H1 (cell line): ENCODE measurements at regions not wholly inside any gene's neighbourhood (a gene's known extent, or its start where the extent isn't known, plus 50 kb on each side); places are given as distances from the start of the nearest gene placed in this dataset.

Experiments
- CTCF ChIA-PET: fragments of 300-600 bp; sonication (Branson Sonifier 250); formaldehyde crosslinking; loops from one replicate; lab custom pipeline; 2021; ENCODE audit not compliant: partially characterized antibody; lab: Charles Lee
- POLR2A ChIA-PET: fragments of 300-600 bp; sonication (Branson Sonifier 250); formaldehyde crosslinking; loops from one replicate; lab custom pipeline; 2021; ENCODE audit warnings: inconsistent platforms; ENCODE audit not compliant: partially characterized antibody; lab: Charles Lee
- DNase-seq, 2 experiments: peaks; one replicate each; pipeline versions ENCODE4 v3.0.0 to v3.0.0-alpha.2; 2010 to 2022; ENCODE audit warnings: low spot score in 2 of 2, low read depth in 1 of 2, mixed read lengths in 1 of 2
- FAIRE-seq: peaks from 2 replicates; lab custom pipeline; 2011; peaks lifted over from hg19 to GRCh38; lab: Jason Lieb, UNC
- H2AFZ ChIP-seq: 2 replicates; pipeline ENCODE4 v1.8.1; 2012; ENCODE audit warnings: low read length, inconsistent platforms
- H2AK5ac ChIP-seq: 2 replicates; pipeline ENCODE4 v1.6.1; 2013; ENCODE audit warnings: low read depth, low read length
- H2BK120ac ChIP-seq: replicated peaks from 2 replicates; pipeline ENCODE3; 2013; ENCODE audit warnings: low read depth, low read length, inconsistent platforms
- H2BK12ac ChIP-seq: 2 replicates; pipeline ENCODE4 v1.6.1; 2013; ENCODE audit warnings: low read depth, low read length
- H2BK15ac ChIP-seq: 2 replicates; pipeline ENCODE4 v1.6.1; 2013; ENCODE audit warnings: low read length
- H2BK20ac ChIP-seq: 2 replicates; pipeline ENCODE4 v1.6.1; 2013; ENCODE audit warnings: low read length
- H2BK5ac ChIP-seq: 2 replicates; pipeline ENCODE4 v1.6.1; 2013; ENCODE audit warnings: low read depth, low read length
- H3K14ac ChIP-seq: 2 replicates; pipeline ENCODE4 v1.6.1; 2013; ENCODE audit warnings: inconsistent platforms; ENCODE audit not compliant: insufficient read length
- H3K18ac ChIP-seq: 2 replicates; pipeline ENCODE4 v1.6.1; 2013; ENCODE audit warnings: low read length; ENCODE audit errors: extremely low read depth
- H3K23ac ChIP-seq: 2 replicates; pipeline ENCODE4 v1.6.1; 2013; ENCODE audit warnings: inconsistent platforms; ENCODE audit not compliant: insufficient read length
- H3K23me2 ChIP-seq: 2 replicates; pipeline ENCODE4 v1.6.1; 2013; ENCODE audit warnings: low read depth, low read length
- H3K27ac ChIP-seq: 2 replicates; pipeline ENCODE4 v1.6.1; 2011; ENCODE audit warnings: low read depth, low read length, inconsistent platforms
- H3K27me3 ChIP-seq, 4 experiments: replicated peaks in 1 of 4; 1 replicate in 1 of 4; 2 replicates in 3 of 4; pipeline versions ENCODE4 v1.6.1 to v1.8.1; 2011 to 2013; ENCODE audit warnings: low read length in 3 of 4, mild to moderate bottlenecking in 3 of 4, inconsistent platforms in 2 of 4, mixed read lengths in 2 of 4, moderate library complexity in 1 of 4; ENCODE audit not compliant: control insufficient read depth in 3 of 4, insufficient read depth in 3 of 4; ENCODE audit errors: extremely low read depth in 1 of 4
- H3K36me3 ChIP-seq, 4 experiments: 2 replicates each; pipeline versions ENCODE4 v1.6.1 to v1.8.1; 2011 to 2013; ENCODE audit warnings: mild to moderate bottlenecking in 4 of 4, low read length in 3 of 4, moderate library complexity in 2 of 4, control low read depth in 1 of 4, inconsistent platforms in 1 of 4; ENCODE audit not compliant: insufficient read depth in 4 of 4, control insufficient read depth in 2 of 4
- H3K4ac ChIP-seq: replicated peaks from 2 replicates; pipeline ENCODE3; 2013; ENCODE audit warnings: low read length, low read depth, mixed read lengths, inconsistent platforms; ENCODE audit not compliant: insufficient read length
- H3K4me1 ChIP-seq, 4 experiments: replicated peaks in 1 of 4; 1 replicate in 1 of 4; 2 replicates in 3 of 4; pipeline versions ENCODE4 v1.6.1 to v1.8.1; 2011 to 2013; ENCODE audit warnings: low read length in 3 of 4, inconsistent platforms in 2 of 4, mixed read lengths in 1 of 4; ENCODE audit not compliant: insufficient read depth in 4 of 4, control insufficient read depth in 3 of 4
- H3K4me2 ChIP-seq, 2 experiments: 2 replicates each; pipeline versions ENCODE4 v1.6.1 to v1.8.1; 2011 to 2013; ENCODE audit warnings: low read depth in 2 of 2, low read length in 2 of 2, control low read depth in 1 of 2, inconsistent platforms in 1 of 2, mild to moderate bottlenecking in 1 of 2; ENCODE audit not compliant: insufficient read depth in 1 of 2
- H3K4me3 ChIP-seq, 4 experiments: fragments of 200-600, 300-600 bp in 1 of 4; sonication (generic), shearing (Covaris generic), sonication (Bioruptor Twin) in 1 of 4; 2 replicates each; pipeline versions ENCODE4 v1.5.1 to v1.8.1; 2011 to 2016; ENCODE audit warnings: low read length in 4 of 4, low read depth in 3 of 4, control low read depth in 2 of 4, inconsistent platforms in 2 of 4, mild to moderate bottlenecking in 2 of 4, mixed read lengths in 1 of 4, moderate library complexity in 1 of 4; ENCODE audit not compliant: insufficient read depth in 2 of 4; ENCODE audit errors: extremely low read depth in 1 of 4
- H3K56ac ChIP-seq: replicated peaks from 2 replicates; pipeline ENCODE3; 2013; ENCODE audit warnings: low read depth, mild to moderate bottlenecking, mixed read lengths, low read length, inconsistent platforms; ENCODE audit not compliant: insufficient read length
- H3K79me1 ChIP-seq: 2 replicates; pipeline ENCODE4 v1.6.1; 2013; ENCODE audit warnings: low read depth, low read length, control low read depth
- H3K79me2 ChIP-seq, 2 experiments: 2 replicates each; pipeline versions ENCODE4 v1.6.1 to v1.8.1; 2012 to 2013; ENCODE audit warnings: low read length in 2 of 2, mild to moderate bottlenecking in 2 of 2, inconsistent platforms in 1 of 2; ENCODE audit not compliant: insufficient read depth in 2 of 2, control insufficient read depth in 1 of 2
- H3K9ac ChIP-seq, 4 experiments: replicated peaks in 1 of 4; 1 replicate in 1 of 4; 2 replicates in 3 of 4; pipeline versions ENCODE4 v1.6.1 to v1.8.1; 2011 to 2013; ENCODE audit warnings: low read depth in 3 of 4, low read length in 3 of 4, control low read depth in 2 of 4, mild to moderate bottlenecking in 2 of 4, moderate library complexity in 2 of 4, inconsistent platforms in 1 of 4; ENCODE audit errors: extremely low read depth in 1 of 4
- H3K9me3 ChIP-seq, 2 experiments: 2 replicates each; pipeline versions ENCODE4 v1.6.1 to v1.8.1; 2012 to 2013; ENCODE audit warnings: mild to moderate bottlenecking in 2 of 2, moderate library complexity in 2 of 2, control low read depth in 1 of 2, inconsistent platforms in 1 of 2, low read depth in 1 of 2, low read length in 1 of 2, mixed read lengths in 1 of 2; ENCODE audit not compliant: insufficient read depth in 2 of 2
- H4K20me1 ChIP-seq, 2 experiments: replicated peaks in 1 of 2; 2 replicates each; pipeline versions ENCODE3 to v1.8.1; 2011 to 2013; ENCODE audit warnings: inconsistent platforms in 2 of 2, low read length in 2 of 2, mild to moderate bottlenecking in 1 of 2; ENCODE audit not compliant: insufficient read depth in 2 of 2, control insufficient read depth in 1 of 2
- H4K5ac ChIP-seq: 2 replicates; pipeline ENCODE4 v1.6.1; 2013; ENCODE audit warnings: low read length, low read depth, mixed read lengths, inconsistent platforms; ENCODE audit not compliant: insufficient read length
- H4K8ac ChIP-seq: 2 replicates; pipeline ENCODE4 v1.8.0; 2013; ENCODE audit warnings: mild to moderate bottlenecking, moderate library complexity, low read length, inconsistent platforms; ENCODE audit not compliant: insufficient read depth; ENCODE audit errors: extremely low read depth
- H4K91ac ChIP-seq: replicated peaks from 2 replicates; pipeline ENCODE3; 2013; ENCODE audit warnings: low read length, mixed read lengths, inconsistent platforms; ENCODE audit not compliant: insufficient read length
- ATF3 ChIP-seq: IDR thresholded peaks from 2 replicates; pipeline ENCODE4 v1.6.1; 2011; ENCODE audit warnings: low read depth, mild to moderate bottlenecking, low read length; ENCODE audit not compliant: insufficient read depth
- RBBP5 ChIP-seq: IDR thresholded peaks from 2 replicates; pipeline ENCODE4 v1.7.1; 2012; ENCODE audit warnings: low read depth, mild to moderate bottlenecking, inconsistent platforms, low read length, moderate library complexity, borderline replicate concordance
- WGBS, 2 experiments: shearing (Covaris generic) in 1 of 2; methylation state at CpG; one replicate each; pipeline versions ENCODE4 v1.1.6 to v1.1.7; 2013 to 2015; ENCODE audit warnings: low lambda C conversion rate in 2 of 2, mixed read lengths in 2 of 2, inconsistent platforms in 1 of 2, low coverage in 1 of 2, missing lambda C conversion rate in 1 of 2; ENCODE audit not compliant: insufficient replicate concordance in 2 of 2, insufficient coverage in 1 of 2, insufficient read length in 1 of 2; ENCODE audit errors: extremely low coverage in 1 of 2, missing lambda C conversion rate in 1 of 2; 5-methylcytosine and 5-hydroxymethylcytosine counted together

GRCh38 chr11:20293531-20293930 lies 70.0 kb upstream of the HTATIP2 start:
- H3K14ac ChIP-seq = no peak overlapping the region
- H3K4me3 ChIP-seq = no peak overlapping the region
- H3K4me1 ChIP-seq = no peaks in the 10 kb centered on the region
- H4K8ac ChIP-seq = no peak overlapping the region
- no peaks in the 10 kb centered on the region for H3K79me1 ChIP-seq
- H2BK5ac ChIP-seq = no peak overlapping the region
- H3K56ac ChIP-seq = no peak overlapping the region
- H3K18ac ChIP-seq = no peak overlapping the region
- no peak overlapping the region for H3K23ac ChIP-seq
- no peak overlapping the region for H4K5ac ChIP-seq
- POLR2A ChIA-PET = no interaction called here
- no peak overlapping the region for H3K4ac ChIP-seq
- H2BK12ac ChIP-seq = no peak overlapping the region
- H2BK120ac ChIP-seq = no peak overlapping the region
- FAIRE-seq = no peak
- no peak overlapping the region for H2AFZ ChIP-seq
- CTCF ChIA-PET = interaction anchor here (1.1 to 1.3 kb wide), 2 partner anchors 9 to 21 kb away, joined by 3 read pairs; no protein-coding TSS in a partner anchor
- TF ChIP-seq RBBP5 = no peak
- no peak for TF ChIP-seq ATF3
- TF ChIP-seq, all 59 proteins: peak for 0
- no peaks in the 10 kb centered on the region for H3K79me2 ChIP-seq
- H3K27me3 ChIP-seq = no peaks in the 10 kb centered on the region; a peak in 1 of 7 replicates
- H3K9ac ChIP-seq = no peak overlapping the region
- H4K20me1 ChIP-seq = no peaks in the 10 kb centered on the region
- 89% methylated on average over 1 of the region's 1 CpG; no CpG with 5 or more reads in 1 of the 2 experiments for WGBS, 2 experiments
- H3K27ac ChIP-seq = no peak overlapping the region
- H3K4me2 ChIP-seq = no peak overlapping the region
- no peak for DNase-seq
- H3K36me3 ChIP-seq = no peaks in the 10 kb centered on the region
- no peak overlapping the region for H4K91ac ChIP-seq
- H3K9me3 ChIP-seq = no peaks in the 10 kb centered on the region
- no peak overlapping the region for H2BK15ac ChIP-seq
- H2BK20ac ChIP-seq = no peak overlapping the region
- no peaks in the 10 kb centered on the region for H3K23me2 ChIP-seq
- no peak overlapping the region for H2AK5ac ChIP-seq
